Left ventricle myocardium inferior (tissue), 1 donor: ENCODE measurements at regions not wholly inside any gene's neighbourhood (a gene's known extent, or its start where the extent isn't known, plus 50 kb on each side); places are given as distances from the start of the nearest gene placed in this dataset.

Experiments
- DNase-seq: peaks from one replicate; pipeline ENCODE4 v3.0.0-alpha.2; 2020
- H3K27ac ChIP-seq: fragments of 200-600 bp; replicated peaks from 2 replicates; pipeline ENCODE4 v1.8.0; 2021
- H3K27me3 ChIP-seq: fragments of 200-600 bp; 2 replicates; pipeline ENCODE4 v1.8.0; 2021; ENCODE audit warnings: low read depth
- H3K36me3 ChIP-seq: fragments of 200-600 bp; 2 replicates; pipeline ENCODE4 v1.8.0; 2021
- H3K4me1 ChIP-seq: fragments of 200-600 bp; 2 replicates; pipeline ENCODE4 v1.8.0; 2021
- H3K4me3 ChIP-seq: fragments of 200-600 bp; 2 replicates; pipeline ENCODE4 v1.8.0; 2021; ENCODE audit warnings: mild to moderate bottlenecking, moderate library complexity
- H3K9me3 ChIP-seq: fragments of 200-600 bp; replicated peaks from 2 replicates; pipeline ENCODE4 v1.8.0; 2021
- intact Hi-C: fragments of 100-400 bp; cut with micrococcal nuclease; formaldehyde crosslinking; loops from one replicate; pipeline ENCODE4 v1.11.0; 2022
- TF ChIP-seq, protein P1 (sequence below): fragments of 200-600 bp; IDR thresholded peaks from 2 replicates; pipeline ENCODE4 v1.8.0; 2021; ENCODE audit warnings: antibody characterized with exemption, mild to moderate bottlenecking, borderline replicate concordance
- donor health status: DM: no; HTN: yes; CAD: no; lungs with severe emphysema.

DNA sequence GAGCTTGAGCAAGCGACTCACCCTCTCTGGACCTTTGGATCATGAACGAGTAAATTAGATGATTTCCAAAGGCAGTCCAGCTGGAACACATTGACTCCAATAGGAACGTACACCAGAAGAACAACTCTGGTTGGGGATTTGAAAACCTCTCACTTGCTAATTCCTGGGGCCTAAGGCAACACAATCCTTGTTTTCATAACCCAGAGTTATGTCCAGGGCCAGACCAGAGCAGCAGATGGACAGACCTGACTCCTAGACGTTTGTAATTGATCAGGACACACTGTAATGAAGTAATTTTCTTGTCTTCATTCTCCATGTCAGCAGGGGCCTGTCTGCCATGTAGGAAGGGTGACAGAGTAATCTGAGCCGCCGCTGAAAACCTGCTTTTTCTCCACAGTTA is 283.9 kb downstream of the IDS start:
- no peak for DNase-seq
- TF ChIP-seq, protein P1, sequence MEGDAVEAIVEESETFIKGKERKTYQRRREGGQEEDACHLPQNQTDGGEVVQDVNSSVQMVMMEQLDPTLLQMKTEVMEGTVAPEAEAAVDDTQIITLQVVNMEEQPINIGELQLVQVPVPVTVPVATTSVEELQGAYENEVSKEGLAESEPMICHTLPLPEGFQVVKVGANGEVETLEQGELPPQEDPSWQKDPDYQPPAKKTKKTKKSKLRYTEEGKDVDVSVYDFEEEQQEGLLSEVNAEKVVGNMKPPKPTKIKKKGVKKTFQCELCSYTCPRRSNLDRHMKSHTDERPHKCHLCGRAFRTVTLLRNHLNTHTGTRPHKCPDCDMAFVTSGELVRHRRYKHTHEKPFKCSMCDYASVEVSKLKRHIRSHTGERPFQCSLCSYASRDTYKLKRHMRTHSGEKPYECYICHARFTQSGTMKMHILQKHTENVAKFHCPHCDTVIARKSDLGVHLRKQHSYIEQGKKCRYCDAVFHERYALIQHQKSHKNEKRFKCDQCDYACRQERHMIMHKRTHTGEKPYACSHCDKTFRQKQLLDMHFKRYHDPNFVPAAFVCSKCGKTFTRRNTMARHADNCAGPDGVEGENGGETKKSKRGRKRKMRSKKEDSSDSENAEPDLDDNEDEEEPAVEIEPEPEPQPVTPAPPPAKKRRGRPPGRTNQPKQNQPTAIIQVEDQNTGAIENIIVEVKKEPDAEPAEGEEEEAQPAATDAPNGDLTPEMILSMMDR, result no peak
- intact Hi-C loops, result no loop called here
- Histone ChIP-seq H3K27me3 (no peaks in the 10 kb centered on the region), H3K9me3 (no peaks in the 10 kb centered on the region), H3K4me1 (no peaks in the 10 kb centered on the region), H3K27ac (no peak overlapping the region), H3K36me3 (no peaks in the 10 kb centered on the region), H3K4me3 (no peak overlapping the region)

GRCh38 chrX:149213264-149213663 is 291.8 kb downstream of the IDS start:
- H3K36me3 ChIP-seq, result no peaks in the 10 kb centered on the region
- H3K4me1 ChIP-seq, result no peaks in the 10 kb centered on the region
- H3K4me3 ChIP-seq, result no peak overlapping the region
- H3K27me3 ChIP-seq, result no peaks in the 10 kb centered on the region
- no peak overlapping the region for H3K27ac ChIP-seq
- TF ChIP-seq, protein P1, result no peak
- no peak for DNase-seq
- H3K9me3 ChIP-seq, result no peaks in the 10 kb centered on the region
- intact Hi-C loops, result no loop called here

GRCh38 chrX:149208307-149208706 is 296.8 kb downstream of the IDS start:
- TF ChIP-seq, protein P1, result no peak
- Histone ChIP-seq H3K36me3 (no peaks in the 10 kb centered on the region), H3K27me3 (no peaks in the 10 kb centered on the region), H3K9me3 (no peaks in the 10 kb centered on the region), H3K27ac (no peak overlapping the region), H3K4me1 (no peaks in the 10 kb centered on the region), H3K4me3 (no peak overlapping the region)
- no peak for DNase-seq
- intact Hi-C loops, result no loop called here

DNA sequence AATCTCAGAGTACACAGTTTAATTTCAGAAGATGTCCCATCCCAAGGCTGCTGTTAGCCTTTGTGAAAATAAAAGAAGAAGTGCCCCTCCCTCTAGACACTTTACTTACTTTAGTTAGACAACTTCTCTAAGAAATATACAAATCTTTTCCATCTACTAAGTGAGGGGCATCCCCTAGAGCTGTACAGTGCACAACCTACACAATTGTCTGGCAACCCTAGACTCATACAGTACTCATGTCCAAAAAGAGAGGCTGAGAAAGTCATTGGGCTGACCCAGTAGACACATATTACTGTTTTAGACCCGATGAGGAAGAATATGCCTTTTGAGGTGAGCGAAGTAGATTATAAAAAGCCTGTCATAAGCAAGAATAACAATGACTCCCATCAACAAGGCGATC is 297.6 kb downstream of the IDS start:
- Histone ChIP-seq H3K27me3 (no peaks in the 10 kb centered on the region), H3K36me3 (no peaks in the 10 kb centered on the region), H3K4me3 (no peak overlapping the region), H3K4me1 (no peaks in the 10 kb centered on the region), H3K9me3 (no peaks in the 10 kb centered on the region), H3K27ac (no peak overlapping the region)
- DNase-seq, result no peak
- TF ChIP-seq, protein P1, result no peak
- intact Hi-C loops, result no loop called here

DNA sequence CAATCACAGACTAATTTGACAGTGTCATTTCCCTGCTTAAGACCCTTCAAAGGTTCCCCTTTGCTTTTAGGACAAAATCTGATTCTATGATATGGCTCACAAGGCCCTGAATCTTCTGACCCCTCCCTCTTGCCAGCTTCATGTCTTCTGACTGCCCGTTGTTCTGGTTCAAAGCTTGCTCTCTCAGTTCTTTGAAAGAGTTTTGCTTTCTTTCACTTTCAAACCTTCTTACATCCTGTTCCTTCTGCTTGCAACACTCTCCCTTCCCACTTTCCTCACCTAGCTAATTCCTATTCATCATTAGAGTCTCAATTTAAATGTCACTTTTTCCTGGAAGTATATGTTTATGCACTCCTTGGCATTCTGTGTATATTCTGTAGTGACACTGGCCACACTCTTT is 299.2 kb downstream of the IDS start:
- H3K27me3 ChIP-seq, result no peaks in the 10 kb centered on the region
- no peaks in the 10 kb centered on the region for H3K9me3 ChIP-seq
- DNase-seq, result no peak
- intact Hi-C loops, result no loop called here
- no peak overlapping the region for H3K4me3 ChIP-seq
- no peaks in the 10 kb centered on the region for H3K36me3 ChIP-seq
- TF ChIP-seq, protein P1, result no peak
- no peaks in the 10 kb centered on the region for H3K4me1 ChIP-seq
- no peak overlapping the region for H3K27ac ChIP-seq

- Histone ChIP-seq H3K27me3 (no peaks in the 10 kb centered on the region), H3K9me3 (no peaks in the 10 kb centered on the region), H3K4me1 (no peaks in the 10 kb centered on the region), H3K36me3 (no peaks in the 10 kb centered on the region), H3K27ac (no peak overlapping the region), H3K4me3 (no peak overlapping the region)
- intact Hi-C loops, result no loop called here
- DNase-seq, result no peak
- TF ChIP-seq, protein P1, result no peak
Measured at GRCh38 chrX:149205081-149205480, 300.0 kb downstream of the IDS start.
